SK-N-SH treated with all-trans-retinoic acid at 6 μM for 48 hours (cell line): ENCODE measurements at regions not wholly inside any gene's neighbourhood (a gene's known extent, or its start where the extent isn't known, plus 50 kb on each side); places are given as distances from the start of the nearest gene placed in this dataset.

Source experiments
- ATAC-seq: fragments of 200-7000 bp; cut with Tn5 transposase; 3 replicates; pipeline ENCODE4 v1.9.1; 2020; ENCODE audit warnings: mild to moderate bottlenecking, moderate library complexity
- ARNTL ChIP-seq: fragments of 450-650 bp; formaldehyde crosslinking; IDR thresholded peaks from 2 replicates; pipeline ENCODE4 v1.5.0; 2020; ENCODE audit warnings: low read depth, mild to moderate bottlenecking, moderate library complexity, borderline replicate concordance
- CREB5 ChIP-seq: fragments of 250-450 bp; sonication (Bioruptor Pico); IDR thresholded peaks from 2 replicates; pipeline ENCODE4 v1.5.1; 2020; ENCODE audit warnings: low read depth, mild to moderate bottlenecking, moderate library complexity
- CSDC2 ChIP-seq: fragments of 250-450 bp; sonication (Bioruptor Pico); IDR thresholded peaks from 2 replicates; pipeline ENCODE4 v1.5.0; 2020; ENCODE audit warnings: mild to moderate bottlenecking, moderate library complexity
- ESRRG ChIP-seq: fragments of 250-450 bp; sonication (Bioruptor Pico); IDR thresholded peaks from 2 replicates; pipeline ENCODE4 v1.6.1; 2021; ENCODE audit warnings: mild to moderate bottlenecking
- GLIS3 ChIP-seq: fragments of 250-450 bp; sonication (Bioruptor Pico); IDR thresholded peaks from 2 replicates; pipeline ENCODE4 v1.5.0; 2020; ENCODE audit warnings: mild to moderate bottlenecking, moderate library complexity
- ISL1 ChIP-seq: fragments of 250-450 bp; sonication (Bioruptor Pico); IDR thresholded peaks from 2 replicates; pipeline ENCODE4 v2.1.2; 2022; ENCODE audit warnings: mild to moderate bottlenecking, moderate library complexity
- OSR1 ChIP-seq: fragments of 250-450 bp; sonication (Bioruptor Pico); IDR thresholded peaks from 2 replicates; pipeline ENCODE4 v1.8.0; 2022; ENCODE audit warnings: moderate library complexity, mild to moderate bottlenecking, inconsistent platforms
- PATZ1 ChIP-seq: fragments of 250-450 bp; sonication (Bioruptor Pico); IDR thresholded peaks from 2 replicates; pipeline ENCODE4 v1.8.0; 2020; ENCODE audit warnings: mild to moderate bottlenecking, moderate library complexity, borderline replicate concordance
- PPARA ChIP-seq: fragments of 250-450 bp; sonication (Bioruptor Pico); IDR thresholded peaks from 2 replicates; pipeline ENCODE4 v1.5.0; 2020; ENCODE audit warnings: mild to moderate bottlenecking, borderline replicate concordance
- SNAI2 ChIP-seq: fragments of 250-450 bp; sonication (Bioruptor Pico); IDR thresholded peaks from 2 replicates; pipeline ENCODE4 v1.5.0; 2020; ENCODE audit warnings: mild to moderate bottlenecking, moderate library complexity
- TCF4 ChIP-seq: fragments of 250-450 bp; sonication (Bioruptor Pico); IDR thresholded peaks from 2 replicates; pipeline ENCODE4 v1.8.0; 2021; ENCODE audit warnings: mild to moderate bottlenecking, moderate library complexity, borderline replicate concordance
- ZC3H10 ChIP-seq: fragments of 250-450 bp; sonication (Bioruptor Pico); IDR thresholded peaks from 2 replicates; pipeline ENCODE4 v1.5.1; 2021; ENCODE audit warnings: mild to moderate bottlenecking, moderate library complexity
- ZFP3 ChIP-seq: fragments of 250-450 bp; sonication (Bioruptor Pico); IDR thresholded peaks from 2 replicates; pipeline ENCODE4 v1.5.0; 2020; ENCODE audit warnings: mild to moderate bottlenecking, moderate library complexity
- ZFP30 ChIP-seq: fragments of 450-650 bp; formaldehyde crosslinking; IDR thresholded peaks from 2 replicates; pipeline ENCODE4 v1.5.0; 2022; ENCODE audit warnings: mild to moderate bottlenecking, moderate library complexity
- ZNF70 ChIP-seq: fragments of 450-650 bp; formaldehyde crosslinking; IDR thresholded peaks from 2 replicates; pipeline ENCODE4 v1.5.0; 2020; ENCODE audit warnings: mild to moderate bottlenecking, moderate library complexity
- ZNF8 ChIP-seq: fragments of 450-650 bp; formaldehyde crosslinking; IDR thresholded peaks from 2 replicates; pipeline ENCODE4 v1.5.0; 2020; ENCODE audit warnings: mild to moderate bottlenecking, moderate library complexity
- TF ChIP-seq, protein P1 (sequence below): fragments of 250-450 bp; sonication (Bioruptor Pico); IDR thresholded peaks from 2 replicates; pipeline ENCODE4 v1.5.1; 2021; ENCODE audit warnings: mild to moderate bottlenecking, moderate library complexity
- TF ChIP-seq, protein P2 (sequence below): fragments of 250-450 bp; sonication (Bioruptor Pico); IDR thresholded peaks from 2 replicates; pipeline ENCODE4 v1.8.0; 2021; ENCODE audit warnings: low read depth, mild to moderate bottlenecking, moderate library complexity, borderline replicate concordance
- TF ChIP-seq, protein P3 (sequence below): fragments of 250-450 bp; sonication (Bioruptor Pico); IDR thresholded peaks from 2 replicates; pipeline ENCODE4 v1.5.0; 2020; ENCODE audit warnings: mild to moderate bottlenecking, moderate library complexity

DNA sequence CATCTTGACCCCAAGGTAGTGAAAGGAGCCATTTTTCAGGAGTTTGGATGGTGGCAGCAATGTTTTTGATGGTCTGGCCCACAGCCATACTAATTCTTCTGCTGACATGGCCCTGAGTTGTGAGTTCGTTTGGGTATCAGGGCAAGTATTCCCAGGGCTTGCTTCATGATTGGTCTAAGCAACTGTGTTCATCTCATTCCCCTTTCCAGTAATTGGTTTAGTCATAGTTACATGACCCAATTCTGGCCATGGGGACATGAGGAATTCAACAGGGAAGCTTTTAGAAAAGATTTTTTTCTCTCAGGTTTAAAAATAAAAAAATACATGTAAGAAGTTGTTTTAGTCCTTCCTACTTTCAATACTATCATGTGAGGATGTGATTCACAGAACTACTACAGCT, 150.5 kb upstream of the NPHP3 start (continued):
- TF ChIP-seq, protein P1, sequence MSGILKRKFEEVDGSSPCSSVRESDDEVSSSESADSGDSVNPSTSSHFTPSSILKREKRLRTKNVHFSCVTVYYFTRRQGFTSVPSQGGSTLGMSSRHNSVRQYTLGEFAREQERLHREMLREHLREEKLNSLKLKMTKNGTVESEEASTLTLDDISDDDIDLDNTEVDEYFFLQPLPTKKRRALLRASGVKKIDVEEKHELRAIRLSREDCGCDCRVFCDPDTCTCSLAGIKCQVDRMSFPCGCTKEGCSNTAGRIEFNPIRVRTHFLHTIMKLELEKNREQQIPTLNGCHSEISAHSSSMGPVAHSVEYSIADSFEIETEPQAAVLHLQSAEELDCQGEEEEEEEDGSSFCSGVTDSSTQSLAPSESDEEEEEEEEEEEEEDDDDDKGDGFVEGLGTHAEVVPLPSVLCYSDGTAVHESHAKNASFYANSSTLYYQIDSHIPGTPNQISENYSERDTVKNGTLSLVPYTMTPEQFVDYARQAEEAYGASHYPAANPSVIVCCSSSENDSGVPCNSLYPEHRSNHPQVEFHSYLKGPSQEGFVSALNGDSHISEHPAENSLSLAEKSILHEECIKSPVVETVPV (CRISPR knock-in tag): no peak

GRCh38 chr3:132871956-132872355, 149.7 kb upstream of the NPHP3 start:
- no peak for ATAC-seq

DNA sequence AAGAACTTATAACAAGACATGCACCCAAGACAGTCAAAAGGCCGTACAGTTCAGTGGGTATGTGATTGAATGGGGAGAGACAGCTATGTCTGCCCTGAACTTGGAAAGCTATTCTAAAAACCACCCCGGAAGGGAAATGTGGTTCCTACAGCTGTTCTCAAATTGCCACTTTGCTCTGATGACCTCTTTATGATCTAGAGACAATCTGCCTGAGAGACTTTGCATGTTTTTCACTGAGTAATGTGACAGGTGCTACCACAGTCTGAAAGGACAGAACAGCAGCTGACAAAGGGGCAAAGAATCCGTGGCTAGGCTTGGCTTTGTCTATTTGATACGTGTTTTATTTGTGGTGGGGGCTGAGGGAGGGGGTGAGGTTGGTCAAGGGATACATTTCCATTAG, 148.3 kb upstream of the NPHP3 start:
- no peak for ATAC-seq
- TF ChIP-seq TCF4 (CRISPR knock-in tag) (no peak), CREB5 (CRISPR knock-in tag) (no peak), ESRRG (no peak), OSR1 (CRISPR knock-in tag) (no peak), ZNF70 (no peak), SNAI2 (CRISPR knock-in tag) (no peak), ZC3H10 (no peak), CSDC2 (no peak), PPARA (CRISPR knock-in tag) (no peak), ARNTL (CRISPR knock-in tag) (no peak), ISL1 (CRISPR knock-in tag) (no peak), PATZ1 (CRISPR knock-in tag) (no peak), GLIS3 (no peak), ZFP3 (no peak)
- TF ChIP-seq, protein P2, sequence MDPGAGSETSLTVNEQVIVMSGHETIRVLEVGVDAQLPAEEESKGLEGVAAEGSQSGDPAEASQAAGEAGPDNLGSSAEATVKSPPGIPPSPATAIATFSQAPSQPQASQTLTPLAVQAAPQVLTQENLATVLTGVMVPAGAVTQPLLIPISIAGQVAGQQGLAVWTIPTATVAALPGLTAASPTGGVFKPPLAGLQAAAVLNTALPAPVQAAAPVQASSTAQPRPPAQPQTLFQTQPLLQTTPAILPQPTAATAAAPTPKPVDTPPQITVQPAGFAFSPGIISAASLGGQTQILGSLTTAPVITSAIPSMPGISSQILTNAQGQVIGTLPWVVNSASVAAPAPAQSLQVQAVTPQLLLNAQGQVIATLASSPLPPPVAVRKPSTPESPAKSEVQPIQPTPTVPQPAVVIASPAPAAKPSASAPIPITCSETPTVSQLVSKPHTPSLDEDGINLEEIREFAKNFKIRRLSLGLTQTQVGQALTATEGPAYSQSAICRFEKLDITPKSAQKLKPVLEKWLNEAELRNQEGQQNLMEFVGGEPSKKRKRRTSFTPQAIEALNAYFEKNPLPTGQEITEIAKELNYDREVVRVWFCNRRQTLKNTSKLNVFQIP (CRISPR knock-in tag): no peak
- TF ChIP-seq, protein P3, sequence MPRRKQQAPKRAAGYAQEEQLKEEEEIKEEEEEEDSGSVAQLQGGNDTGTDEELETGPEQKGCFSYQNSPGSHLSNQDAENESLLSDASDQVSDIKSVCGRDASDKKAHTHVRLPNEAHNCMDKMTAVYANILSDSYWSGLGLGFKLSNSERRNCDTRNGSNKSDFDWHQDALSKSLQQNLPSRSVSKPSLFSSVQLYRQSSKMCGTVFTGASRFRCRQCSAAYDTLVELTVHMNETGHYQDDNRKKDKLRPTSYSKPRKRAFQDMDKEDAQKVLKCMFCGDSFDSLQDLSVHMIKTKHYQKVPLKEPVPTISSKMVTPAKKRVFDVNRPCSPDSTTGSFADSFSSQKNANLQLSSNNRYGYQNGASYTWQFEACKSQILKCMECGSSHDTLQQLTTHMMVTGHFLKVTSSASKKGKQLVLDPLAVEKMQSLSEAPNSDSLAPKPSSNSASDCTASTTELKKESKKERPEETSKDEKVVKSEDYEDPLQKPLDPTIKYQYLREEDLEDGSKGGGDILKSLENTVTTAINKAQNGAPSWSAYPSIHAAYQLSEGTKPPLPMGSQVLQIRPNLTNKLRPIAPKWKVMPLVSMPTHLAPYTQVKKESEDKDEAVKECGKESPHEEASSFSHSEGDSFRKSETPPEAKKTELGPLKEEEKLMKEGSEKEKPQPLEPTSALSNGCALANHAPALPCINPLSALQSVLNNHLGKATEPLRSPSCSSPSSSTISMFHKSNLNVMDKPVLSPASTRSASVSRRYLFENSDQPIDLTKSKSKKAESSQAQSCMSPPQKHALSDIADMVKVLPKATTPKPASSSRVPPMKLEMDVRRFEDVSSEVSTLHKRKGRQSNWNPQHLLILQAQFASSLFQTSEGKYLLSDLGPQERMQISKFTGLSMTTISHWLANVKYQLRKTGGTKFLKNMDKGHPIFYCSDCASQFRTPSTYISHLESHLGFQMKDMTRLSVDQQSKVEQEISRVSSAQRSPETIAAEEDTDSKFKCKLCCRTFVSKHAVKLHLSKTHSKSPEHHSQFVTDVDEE (CRISPR knock-in tag): no peak

More at GRCh38 chr3:132871956-132872355, 149.7 kb upstream of the NPHP3 start:
- TF ChIP-seq ZNF8 (CRISPR knock-in tag) (no peak), ZFP3 (no peak), GLIS3 (no peak), ZC3H10 (no peak), ZFP30 (no peak), CSDC2 (no peak), ESRRG (no peak)
- TF ChIP-seq, protein P1 (CRISPR knock-in tag): no peak
- TF ChIP-seq, protein P3 (CRISPR knock-in tag): no peak
- TF ChIP-seq, protein P2 (CRISPR knock-in tag): no peak
